A549 (cell line): ENCODE measurements at regions not wholly inside any gene's neighbourhood (a gene's known extent, or its start where the extent isn't known, plus 50 kb on each side); places are given as distances from the start of the nearest gene placed in this dataset.

Experiments used
- ATAC-seq, 2 experiments: fragments of 200-7000 bp in 1 of 2; fragments of >200 bp in 1 of 2; cut with Nextera tagmentation in 1 of 2; cut with Tn5 transposase in 1 of 2; 3 replicates each; pipeline versions ENCODE4 v1.8.0 to v1.9.1; 2018 to 2020; ENCODE audit warnings: mild to moderate bottlenecking in 1 of 2, moderate library complexity in 1 of 2
- CTCF ChIA-PET: fragments of 300-600 bp; sonication (Branson Sonifier 250); formaldehyde crosslinking; extraction: SDS; loops from one replicate; lab custom pipeline; 2021; ENCODE audit warnings: antibody characterized with exemption, inconsistent platforms; lab: Yijun Ruan, JAX
- POLR2A ChIA-PET: fragments of 350-600 bp; formaldehyde crosslinking; extraction: SDS; loops from one replicate; lab custom pipeline; 2021; ENCODE audit warnings: antibody characterized with exemption, inconsistent platforms; lab: Yijun Ruan, JAX
- DNase-seq, 2 experiments: peaks; one replicate each; pipeline versions ENCODE4 v3.0.0 to v3.0.0-alpha.2; 2011 to 2016; ENCODE audit warnings: low read depth in 1 of 2, low spot score in 1 of 2
- FAIRE-seq: peaks from 2 replicates; lab custom pipeline; 2011; peaks lifted over from hg19 to GRCh38; lab: Jason Lieb, UNC
- H3K27ac ChIP-seq, 2 experiments: fragments of >200 bp; sonication (Bioruptor Twin); formaldehyde crosslinking; 3 replicates each; pipeline ENCODE4 v1.5.1; 2016 to 2017
- H3K4me1 ChIP-seq: fragments of >200 bp; sonication (Bioruptor Twin); formaldehyde crosslinking; 3 replicates; pipeline ENCODE4 v1.6.1; 2016
- H3K4me2 ChIP-seq: fragments of >200 bp; sonication (Bioruptor Twin); formaldehyde crosslinking; 3 replicates; pipeline ENCODE4 v1.6.1; 2016
- H3K4me3 ChIP-seq: fragments of >200 bp; sonication (Bioruptor Twin); formaldehyde crosslinking; 3 replicates; pipeline ENCODE4 v1.5.1; 2016
- H3K9me3 ChIP-seq: fragments of >200 bp; sonication (Bioruptor Twin); formaldehyde crosslinking; 3 replicates; pipeline ENCODE4 v1.6.1; 2016
- BCL3 ChIP-seq: fragments of >200 bp; sonication (Bioruptor Twin); formaldehyde crosslinking; IDR thresholded peaks from 3 replicates; pipeline ENCODE4 v1.6.1; 2016
- CEBPB ChIP-seq, 2 experiments: fragments of >200 bp in 1 of 2; sonication (Bioruptor Twin) in 1 of 2; formaldehyde crosslinking in 1 of 2; IDR thresholded peaks; 2 replicates each; pipeline ENCODE4 v1.6.1; 2012 to 2016
- CTCF ChIP-seq: fragments of >200 bp; sonication (Bioruptor Twin); formaldehyde crosslinking; IDR thresholded peaks from 3 replicates; pipeline ENCODE4 v1.5.1; 2016
- EHMT2 ChIP-seq: fragments of 200-600 bp; sonication (generic); IDR thresholded peaks from 2 replicates; pipeline ENCODE4 v1.6.1; 2016; ENCODE audit warnings: antibody characterized with exemption, low read depth, mild to moderate bottlenecking, moderate library complexity
- FOSL2 ChIP-seq, 2 experiments: fragments of 450-650 bp in 1 of 2; fragments of >200 bp in 1 of 2; sonication (Bioruptor Twin) in 1 of 2; formaldehyde crosslinking; IDR thresholded peaks; 2 replicates each; pipeline versions ENCODE4 v1.5.0 to v1.6.1; 2016 to 2020; ENCODE audit warnings: mild to moderate bottlenecking in 1 of 2, moderate library complexity in 1 of 2
- HDAC2 ChIP-seq: fragments of 200-600 bp; sonication (generic); IDR thresholded peaks from 2 replicates; pipeline ENCODE4 v1.6.1; 2016
- HEYL ChIP-seq: fragments of 250-450 bp; sonication (Bioruptor Pico); IDR thresholded peaks from 2 replicates; pipeline ENCODE4 v1.8.0; 2021; ENCODE audit warnings: mild to moderate bottlenecking, moderate library complexity
- HMGXB4 ChIP-seq: fragments of 250-450 bp; sonication (Bioruptor Pico); IDR thresholded peaks from 2 replicates; pipeline ENCODE4 v1.5.0; 2021; ENCODE audit warnings: mild to moderate bottlenecking, moderate library complexity, borderline replicate concordance
- HOXB13 ChIP-seq: fragments of 250-450 bp; sonication (Bioruptor Pico); IDR thresholded peaks from 2 replicates; pipeline ENCODE4 v1.5.0; 2020; ENCODE audit warnings: low read depth, mild to moderate bottlenecking, moderate library complexity
- NPAS2 ChIP-seq: fragments of 250-450 bp; sonication (Bioruptor Pico); IDR thresholded peaks from 2 replicates; pipeline ENCODE4 v1.8.0; 2022; ENCODE audit warnings: mild to moderate bottlenecking, moderate library complexity, borderline replicate concordance
- NR3C1 ChIP-seq: fragments of >200 bp; sonication (Bioruptor Twin); formaldehyde crosslinking; IDR thresholded peaks from 3 replicates; pipeline ENCODE4 v1.6.1; 2017
- PHF8 ChIP-seq: fragments of 200-600 bp; sonication (generic); IDR thresholded peaks from 2 replicates; pipeline ENCODE4 v1.6.1; 2016; ENCODE audit warnings: low read depth, mild to moderate bottlenecking, antibody characterized with exemption, moderate library complexity, borderline replicate concordance
- RARB ChIP-seq: fragments of 250-450 bp; sonication (Bioruptor Pico); IDR thresholded peaks from 2 replicates; pipeline ENCODE4 v1.8.0; 2021; ENCODE audit warnings: mild to moderate bottlenecking, moderate library complexity
- RCOR1 ChIP-seq: fragments of 150-350 bp; IDR thresholded peaks from 2 replicates; pipeline ENCODE4 v1.6.1; 2014; ENCODE audit warnings: antibody characterized with exemption, low read length, low read depth
- RFX5 ChIP-seq: fragments of 450-650 bp; IDR thresholded peaks from 2 replicates; pipeline ENCODE4 v1.7.1; 2014; ENCODE audit warnings: antibody characterized with exemption, mild to moderate bottlenecking, moderate library complexity
- TP53 ChIP-seq: fragments of 250-450 bp; sonication (Bioruptor Pico); IDR thresholded peaks from 2 replicates; pipeline ENCODE4 v1.5.0; 2021; ENCODE audit warnings: mild to moderate bottlenecking, moderate library complexity
- WGBS: methylation state at CpG from one replicate; pipeline ENCODE4 v1.1.6; 2017; ENCODE audit errors: missing lambda C conversion rate; 5-methylcytosine and 5-hydroxymethylcytosine counted together
- TF ChIP-seq, protein P1 (sequence below): fragments of 250-450 bp; sonication (Bioruptor Pico); IDR thresholded peaks from 2 replicates; pipeline ENCODE4 v1.5.0; 2020; ENCODE audit warnings: low read depth, mild to moderate bottlenecking, moderate library complexity

GRCh38 chr11:86150847-86151173 is 81.9 kb upstream of the PICALM start (continued):
- TF ChIP-seq RFX5 (no peak), HMGXB4 (CRISPR knock-in tag) (no peak), EHMT2 (no peak), FOSL2 (IDR thresholded peaks at IDR 0.05) (no peak), FOSL2 (CRISPR knock-in tag; IDR thresholded peaks at IDR 0.05) (no peak), HOXB13 (CRISPR knock-in tag) (no peak)

DNA sequence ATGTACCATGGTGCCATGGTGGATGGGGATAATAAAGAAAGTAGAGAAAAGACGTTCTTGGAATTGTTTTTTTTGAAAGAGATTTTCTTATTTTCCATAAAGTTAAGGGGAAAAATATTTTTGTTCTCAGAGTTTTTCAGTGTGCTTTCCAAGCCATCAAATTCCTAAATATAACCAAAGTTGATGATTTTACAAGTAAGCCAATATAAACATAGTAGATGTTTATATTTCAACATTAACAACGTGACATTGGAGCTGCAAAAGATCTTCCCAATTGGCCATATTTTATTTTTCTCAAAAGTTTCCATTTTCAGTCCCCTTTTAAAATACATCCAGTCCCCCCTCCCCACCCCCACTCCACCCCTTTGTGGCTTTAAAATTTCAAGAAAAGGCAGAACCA is 80.9 kb upstream of the PICALM start:
- no peak for FAIRE-seq
- no peaks in the 10 kb centered on the region for H3K9me3 ChIP-seq
- TF ChIP-seq EHMT2 (no peak), RARB (no peak), CTCF (no peak), BCL3 (no peak), HMGXB4 (CRISPR knock-in tag) (no peak), NPAS2 (no peak), HDAC2 (no peak), RCOR1 (no peak), TP53 (no peak), HEYL (CRISPR knock-in tag) (no peak)
- TF ChIP-seq, protein P1, sequence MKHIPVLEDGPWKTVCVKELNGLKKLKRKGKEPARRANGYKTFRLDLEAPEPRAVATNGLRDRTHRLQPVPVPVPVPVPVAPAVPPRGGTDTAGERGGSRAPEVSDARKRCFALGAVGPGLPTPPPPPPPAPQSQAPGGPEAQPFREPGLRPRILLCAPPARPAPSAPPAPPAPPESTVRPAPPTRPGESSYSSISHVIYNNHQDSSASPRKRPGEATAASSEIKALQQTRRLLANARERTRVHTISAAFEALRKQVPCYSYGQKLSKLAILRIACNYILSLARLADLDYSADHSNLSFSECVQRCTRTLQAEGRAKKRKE (CRISPR knock-in tag): no peak
- CTCF ChIA-PET: interaction anchor here (1.4 to 2.7 kb wide), 2 partner anchors 13 to 108 kb away, joined by 3 to 9 read pairs; no protein-coding TSS in a partner anchor
- 88% methylated on average over 2 of the region's 2 CpGs for WGBS
- no peak overlapping the region for H3K4me3 ChIP-seq
- H3K4me1 ChIP-seq: peaks cover 29% of the 10 kb centered on the region
- no peak for DNase-seq
- no peak for ATAC-seq
- no peak overlapping the region for H3K27ac ChIP-seq
- POLR2A ChIA-PET: no interaction called here
- H3K4me2 ChIP-seq: no peak overlapping the region

DNA sequence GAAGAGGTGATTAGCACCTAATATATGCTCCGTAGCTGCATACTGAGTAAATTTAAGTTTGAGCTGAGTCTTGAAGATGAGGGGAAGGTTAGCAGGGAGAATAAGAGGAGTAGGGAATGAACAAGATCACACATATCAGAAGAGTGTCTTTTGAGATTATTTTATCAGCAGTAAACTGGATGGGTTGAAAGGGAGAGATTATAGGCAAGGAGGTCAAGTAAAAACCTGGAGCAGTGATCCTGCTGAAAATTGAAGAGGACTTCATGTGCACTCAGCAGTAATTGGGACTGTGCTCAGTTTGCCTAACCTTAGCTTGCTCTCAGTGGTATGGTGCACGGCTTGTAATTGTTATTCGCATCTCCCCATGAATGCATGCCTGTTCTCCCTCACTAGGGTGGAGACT is 79.5 kb upstream of the PICALM start:
- 88% methylated on average over 3 of the region's 3 CpGs for WGBS
- FAIRE-seq (no peak), ATAC-seq (no peak), DNase-seq (no peak)
- CTCF ChIA-PET: interaction anchor here (0.9 to 2.7 kb wide), 8 partner anchors 10 to 108 kb away, joined by 3 to 12 read pairs (median 4); partner anchors contain the start of gene PICALM
- no peak overlapping the region for H3K27ac ChIP-seq
- POLR2A ChIA-PET: no interaction called here
- H3K9me3 ChIP-seq: no peaks in the 10 kb centered on the region
- peaks cover 30% of the 10 kb centered on the region for H3K4me1 ChIP-seq
- no peak for TF ChIP-seq NR3C1
- no peak for TF ChIP-seq CEBPB (IDR thresholded peaks at IDR 0.05)
- no peak for TF ChIP-seq PHF8
- no peak for TF ChIP-seq CTCF
- no peak overlapping the region for H3K4me2 ChIP-seq
- no peak overlapping the region for H3K4me3 ChIP-seq
